ENCODE measurements at regions not wholly inside any gene's neighbourhood (a gene's known extent, or its start where the extent isn't known, plus 50 kb on each side); places are given as distances from the start of the nearest gene placed in this dataset.

GRCh38 chr3:72520690-72521308 lies 327.4 kb downstream of the SHQ1 start:
- no peak overlapping the region for H3K27ac ChIP-seq
- TF ChIP-seq ZFX (IDR thresholded peaks at IDR 0.05; ENCODE audit: borderline replicate concordance) (no peak), CTCF (IDR thresholded peaks at IDR 0.05) (no peak)

GRCh38 chr3:72519946-72520604 lies 328.2 kb downstream of the SHQ1 start:
- TF ChIP-seq ZFX (IDR thresholded peaks at IDR 0.05; ENCODE audit: borderline replicate concordance) (no peak), CTCF (IDR thresholded peaks at IDR 0.05) (no peak)
- H3K27ac ChIP-seq = no peak overlapping the region

- TF ChIP-seq ZFX (IDR thresholded peaks at IDR 0.05; ENCODE audit: borderline replicate concordance) = no peak
- no peak for TF ChIP-seq CTCF (IDR thresholded peaks at IDR 0.05)
- no peak overlapping the region for H3K27ac ChIP-seq
Measured at GRCh38 chr3:72517921-72518424, 330.3 kb downstream of the SHQ1 start.

- H3K27ac ChIP-seq = no peak overlapping the region
- TF ChIP-seq ZFX (IDR thresholded peaks at IDR 0.05; ENCODE audit: borderline replicate concordance) (no peak), CTCF (IDR thresholded peaks at IDR 0.05) (no peak)
Measured at GRCh38 chr3:72517336-72517735, 330.9 kb downstream of the SHQ1 start.

GRCh38 chr3:72516361-72516760 lies 331.9 kb downstream of the SHQ1 start:
- TF ChIP-seq ZFX (IDR thresholded peaks at IDR 0.05; ENCODE audit: borderline replicate concordance) = no peak
- no peak for TF ChIP-seq CTCF (IDR thresholded peaks at IDR 0.05)
- H3K27ac ChIP-seq = no peak overlapping the region

- no peak overlapping the region for H3K27ac ChIP-seq
- no peak for TF ChIP-seq CTCF (IDR thresholded peaks at IDR 0.05)
- TF ChIP-seq ZFX (IDR thresholded peaks at IDR 0.05; ENCODE audit: borderline replicate concordance) = no peak
Measured at GRCh38 chr3:72515941-72516340, 332.3 kb downstream of the SHQ1 start.

- TF ChIP-seq CTCF (IDR thresholded peaks at IDR 0.05) = no peak
- H3K27ac ChIP-seq = no peak overlapping the region
Measured at GRCh38 chr3:72515281-72515680, 333.0 kb downstream of the SHQ1 start.
